ENCODE measurements at regions not wholly inside any gene's neighbourhood (a gene's known extent, or its start where the extent isn't known, plus 50 kb on each side); places are given as distances from the start of the nearest gene placed in this dataset.

GRCh38 chrX:125681507-125681906, 361.8 kb downstream of the TEX13C start:
- no peak for TF ChIP-seq CTCF (IDR thresholded peaks at IDR 0.05; ENCODE audit: low read length)
- TF ChIP-seq EZH2phosphoT487 (IDR thresholded peaks at IDR 0.05; ENCODE audit: low read length): no peak
- TF ChIP-seq EZH2 (optimal IDR thresholded peaks at IDR 0.05; ENCODE audit: low read depth, low read length): no peak

Measured in MM.1S (cell line).